Activated naive CD4-positive, alpha-beta T cell treated with anti-CD3 and anti-CD28 coated beads, Interleukin-2, amount 10 ng/mL, durations not matched to agents 7 days and 5 days (primary cell): ENCODE measurements at regions not wholly inside any gene's neighbourhood (a gene's known extent, or its start where the extent isn't known, plus 50 kb on each side); places are given as distances from the start of the nearest gene placed in this dataset.
A peak's percentile ranks its signal among the peaks of the same experiment; 100 is the strongest.

ENCODE experiments used
- CTCF ChIA-PET: fragments of 350-600 bp; sonication (Branson Sonifier 250); formaldehyde crosslinking; loops from one replicate; lab custom pipeline; 2021; ENCODE audit warnings: antibody characterized with exemption; lab: Charles Lee
- DNase-seq: peaks from one replicate; pipeline ENCODE4 v3.0.0-alpha.2; 2020
- H3K27ac Mint-ChIP-seq: one replicate; pipeline ENCODE4 v1.8.0; 2021; ENCODE audit warnings: mild to moderate bottlenecking, moderate library complexity, mixed read lengths
- H3K27me3 Mint-ChIP-seq: one replicate; pipeline ENCODE4 v1.8.0; 2021; ENCODE audit warnings: mild to moderate bottlenecking, mixed read lengths
- H3K36me3 Mint-ChIP-seq: one replicate; pipeline ENCODE4 v1.8.0; 2021; ENCODE audit warnings: mixed read lengths
- H3K4me1 Mint-ChIP-seq: one replicate; pipeline ENCODE4 v1.8.0; 2021; ENCODE audit warnings: mixed read lengths
- H3K4me3 Mint-ChIP-seq: one replicate; pipeline ENCODE4 v1.8.0; 2021; ENCODE audit warnings: mild to moderate bottlenecking, moderate library complexity, mixed read lengths
- H3K9me3 Mint-ChIP-seq: one replicate; pipeline ENCODE4 v1.8.0; 2021; ENCODE audit warnings: mixed read lengths

GRCh38 chr13:53131361-53131760 is 102.7 kb downstream of the OLFM4 start:
- no peak overlapping the region for H3K27ac Mint-ChIP-seq
- no peaks in the 10 kb centered on the region for H3K9me3 Mint-ChIP-seq
- no peak overlapping the region for H3K4me3 Mint-ChIP-seq

GRCh38 chr13:53135301-53135700 is 106.7 kb downstream of the OLFM4 start:
- CTCF ChIA-PET = no interaction called here
- no peaks in the 10 kb centered on the region for H3K4me1 Mint-ChIP-seq
- H3K27me3 Mint-ChIP-seq = no peaks in the 10 kb centered on the region
- H3K4me3 Mint-ChIP-seq = no peak overlapping the region
- H3K36me3 Mint-ChIP-seq = no peaks in the 10 kb centered on the region
- no peaks in the 10 kb centered on the region for H3K9me3 Mint-ChIP-seq
- H3K27ac Mint-ChIP-seq = no peak overlapping the region
- no peak for DNase-seq

More at GRCh38 chr13:53131361-53131760, 102.7 kb downstream of the OLFM4 start:
- CTCF ChIA-PET = no interaction called here
- Mint-ChIP-seq H3K36me3 (no peaks in the 10 kb centered on the region), H3K27me3 (no peaks in the 10 kb centered on the region), H3K4me1 (no peaks in the 10 kb centered on the region)
- no peak for DNase-seq

GRCh38 chr13:53136554-53137215 is 108.1 kb downstream of the OLFM4 start:
- no peaks in the 10 kb centered on the region for H3K9me3 Mint-ChIP-seq

GRCh38 chr13:53137779-53138178 is 109.2 kb downstream of the OLFM4 start:
- H3K27me3 Mint-ChIP-seq = no peaks in the 10 kb centered on the region
- no peaks in the 10 kb centered on the region for H3K4me1 Mint-ChIP-seq
- no peaks in the 10 kb centered on the region for H3K36me3 Mint-ChIP-seq
- CTCF ChIA-PET = no interaction called here
- no peak for DNase-seq
- no peak overlapping the region for H3K4me3 Mint-ChIP-seq
- H3K27ac Mint-ChIP-seq = no peak overlapping the region
- no peaks in the 10 kb centered on the region for H3K9me3 Mint-ChIP-seq

More at GRCh38 chr13:53136554-53137215, 108.1 kb downstream of the OLFM4 start:
- H3K4me3 Mint-ChIP-seq = no peak overlapping the region
- no peaks in the 10 kb centered on the region for H3K4me1 Mint-ChIP-seq
- CTCF ChIA-PET = interaction anchor here (0.8 to 1.9 kb wide), 2 partner anchors 15 to 115 kb away, joined by 3 to 4 read pairs; no protein-coding TSS in a partner anchor
- DNase-seq = no peak
- H3K27ac Mint-ChIP-seq = no peak overlapping the region
- no peaks in the 10 kb centered on the region for H3K36me3 Mint-ChIP-seq
- no peaks in the 10 kb centered on the region for H3K27me3 Mint-ChIP-seq

GRCh38 chr13:53138376-53139036 is 109.9 kb downstream of the OLFM4 start:
- H3K27me3 Mint-ChIP-seq = no peaks in the 10 kb centered on the region
- no peak overlapping the region for H3K4me3 Mint-ChIP-seq
- DNase-seq = no peak
- no peaks in the 10 kb centered on the region for H3K4me1 Mint-ChIP-seq
- no peak overlapping the region for H3K27ac Mint-ChIP-seq
- CTCF ChIA-PET = no interaction called here
- H3K9me3 Mint-ChIP-seq = no peaks in the 10 kb centered on the region
- H3K36me3 Mint-ChIP-seq = no peaks in the 10 kb centered on the region

- H3K27ac Mint-ChIP-seq = no peak overlapping the region
- H3K9me3 Mint-ChIP-seq = no peaks in the 10 kb centered on the region
- H3K27me3 Mint-ChIP-seq = no peaks in the 10 kb centered on the region
- H3K36me3 Mint-ChIP-seq = no peaks in the 10 kb centered on the region
- CTCF ChIA-PET = no interaction called here
- no peaks in the 10 kb centered on the region for H3K4me1 Mint-ChIP-seq
- no peak for DNase-seq
- H3K4me3 Mint-ChIP-seq = no peak overlapping the region
These were observed 112.7 kb downstream of the OLFM4 start for GRCh38 chr13:53141336-53141735.

- CTCF ChIA-PET = interaction anchor here (1.1 kb wide), 1 partner anchor 9 kb away, joined by 4 read pairs; no protein-coding TSS in a partner anchor
- Mint-ChIP-seq H3K4me3 (no peak overlapping the region), H3K27me3 (no peaks in the 10 kb centered on the region), H3K9me3 (no peaks in the 10 kb centered on the region), H3K27ac (no peak overlapping the region), H3K36me3 (no peaks in the 10 kb centered on the region), H3K4me1 (no peaks in the 10 kb centered on the region)
- no peak for DNase-seq
These were observed 113.7 kb downstream of the OLFM4 start for GRCh38 chr13:53142306-53142705.

GRCh38 chr13:53143757-53144339 is 115.2 kb downstream of the OLFM4 start:
- Mint-ChIP-seq H3K9me3 (no peaks in the 10 kb centered on the region), H3K36me3 (no peaks in the 10 kb centered on the region), H3K4me1 (no peaks in the 10 kb centered on the region), H3K27me3 (no peaks in the 10 kb centered on the region), H3K27ac (no peak overlapping the region), H3K4me3 (no peak overlapping the region)
- CTCF ChIA-PET = no interaction called here
- no peak for DNase-seq

GRCh38 chr13:53144826-53145225 is 116.2 kb downstream of the OLFM4 start:
- Mint-ChIP-seq H3K4me3 (no peak overlapping the region), H3K27me3 (no peaks in the 10 kb centered on the region), H3K9me3 (no peaks in the 10 kb centered on the region), H3K4me1 (no peaks in the 10 kb centered on the region), H3K36me3 (no peaks in the 10 kb centered on the region), H3K27ac (no peak overlapping the region)
- no peak for DNase-seq
- CTCF ChIA-PET = no interaction called here

- Mint-ChIP-seq H3K36me3 (no peaks in the 10 kb centered on the region), H3K4me3 (no peak overlapping the region), H3K4me1 (peaks cover 9% of the 10 kb centered on the region), H3K9me3 (no peaks in the 10 kb centered on the region), H3K27me3 (no peaks in the 10 kb centered on the region), H3K27ac (no peak overlapping the region)
- DNase-seq = no peak
- CTCF ChIA-PET = interaction anchor here (1.1 kb wide), 1 partner anchor 183 kb away, joined by 4 read pairs; no protein-coding TSS in a partner anchor
These were observed 122.0 kb downstream of the OLFM4 start for GRCh38 chr13:53150568-53150967.

GRCh38 chr13:53151336-53152056 is 122.9 kb downstream of the OLFM4 start:
- H3K36me3 Mint-ChIP-seq = no peaks in the 10 kb centered on the region
- no peaks in the 10 kb centered on the region for H3K9me3 Mint-ChIP-seq
- H3K27me3 Mint-ChIP-seq = no peaks in the 10 kb centered on the region
- no peak overlapping the region for H3K4me3 Mint-ChIP-seq
- peaks cover 9% of the 10 kb centered on the region for H3K4me1 Mint-ChIP-seq
- DNase-seq = peak; percentile 43
- CTCF ChIA-PET = interaction anchor here (0.5 to 1.7 kb wide), 11 partner anchors 9 to 543 kb away, joined by 3 to 4 read pairs (median 3); no protein-coding TSS in a partner anchor
- no peak overlapping the region for H3K27ac Mint-ChIP-seq

- H3K36me3 Mint-ChIP-seq = no peaks in the 10 kb centered on the region
- CTCF ChIA-PET = interaction anchor here (1.0 to 1.7 kb wide), 10 partner anchors 9 to 543 kb away, joined by 3 to 4 read pairs (median 4); no protein-coding TSS in a partner anchor
- H3K27ac Mint-ChIP-seq = no peak overlapping the region
- H3K4me3 Mint-ChIP-seq = no peak overlapping the region
- no peaks in the 10 kb centered on the region for H3K9me3 Mint-ChIP-seq
- DNase-seq = no peak
- no peaks in the 10 kb centered on the region for H3K27me3 Mint-ChIP-seq
- peaks cover 9% of the 10 kb centered on the region for H3K4me1 Mint-ChIP-seq
These were observed 123.4 kb downstream of the OLFM4 start for GRCh38 chr13:53152057-53152421.

- Mint-ChIP-seq H3K4me1 (no peaks in the 10 kb centered on the region), H3K9me3 (no peaks in the 10 kb centered on the region)
These were observed 129.6 kb downstream of the OLFM4 start for GRCh38 chr13:53158201-53158600.

GRCh38 chr13:53159431-53159830 is 130.8 kb downstream of the OLFM4 start:
- Mint-ChIP-seq H3K9me3 (no peaks in the 10 kb centered on the region), H3K36me3 (no peaks in the 10 kb centered on the region), H3K27me3 (peaks cover 3% of the 10 kb centered on the region), H3K27ac (no peak overlapping the region), H3K4me1 (no peaks in the 10 kb centered on the region), H3K4me3 (no peak overlapping the region)
- CTCF ChIA-PET = no interaction called here
- DNase-seq = no peak

More at GRCh38 chr13:53158201-53158600, 129.6 kb downstream of the OLFM4 start:
- no peak overlapping the region for H3K4me3 Mint-ChIP-seq
- CTCF ChIA-PET = no interaction called here
- no peak overlapping the region for H3K27ac Mint-ChIP-seq
- DNase-seq = no peak
- H3K36me3 Mint-ChIP-seq = no peaks in the 10 kb centered on the region
- H3K27me3 Mint-ChIP-seq = no peaks in the 10 kb centered on the region
